ENCODE measurements at regions not wholly inside any gene's neighbourhood (a gene's known extent, or its start where the extent isn't known, plus 50 kb on each side); places are given as distances from the start of the nearest gene placed in this dataset.

DNA sequence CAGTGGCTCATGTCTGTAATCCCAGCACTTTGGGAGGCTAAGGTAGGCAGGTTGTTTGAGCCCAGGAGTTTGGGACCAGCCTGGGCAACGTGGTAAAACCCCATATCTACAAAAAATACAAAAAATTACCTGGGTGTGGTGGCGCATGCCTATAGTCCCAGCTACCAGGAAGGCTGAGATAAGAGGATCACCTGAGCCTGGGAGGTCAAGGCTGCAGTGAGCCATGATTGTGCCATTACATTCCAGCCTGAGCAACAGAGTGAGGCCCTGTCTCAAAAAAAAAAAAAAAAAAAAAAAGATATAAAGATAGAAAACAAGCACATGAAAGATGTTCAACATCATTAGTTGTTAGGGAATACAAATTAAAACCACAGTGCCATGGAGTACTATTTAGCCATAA is 65.3 kb upstream of the UGP2 start (continued):
- TF ChIP-seq ZNF114 (CRISPR knock-in tag; IDR thresholded peaks at IDR 0.05) (no peak), EZH2 (IDR thresholded peaks at IDR 0.05; ENCODE audit: low read depth, unreplicated experiment) (no peak), ZNF331 (CRISPR knock-in tag; IDR thresholded peaks at IDR 0.05; ENCODE audit: low read depth) (no peak), JUNB (IDR thresholded peaks at IDR 0.05; ENCODE audit: unreplicated experiment) (no peak)
- TF ChIP-seq, protein P1, sequence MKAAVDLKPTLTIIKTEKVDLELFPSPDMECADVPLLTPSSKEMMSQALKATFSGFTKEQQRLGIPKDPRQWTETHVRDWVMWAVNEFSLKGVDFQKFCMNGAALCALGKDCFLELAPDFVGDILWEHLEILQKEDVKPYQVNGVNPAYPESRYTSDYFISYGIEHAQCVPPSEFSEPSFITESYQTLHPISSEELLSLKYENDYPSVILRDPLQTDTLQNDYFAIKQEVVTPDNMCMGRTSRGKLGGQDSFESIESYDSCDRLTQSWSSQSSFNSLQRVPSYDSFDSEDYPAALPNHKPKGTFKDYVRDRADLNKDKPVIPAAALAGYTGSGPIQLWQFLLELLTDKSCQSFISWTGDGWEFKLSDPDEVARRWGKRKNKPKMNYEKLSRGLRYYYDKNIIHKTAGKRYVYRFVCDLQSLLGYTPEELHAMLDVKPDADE (IDR thresholded peaks at IDR 0.05): no peak
- TF ChIP-seq, protein P2, sequence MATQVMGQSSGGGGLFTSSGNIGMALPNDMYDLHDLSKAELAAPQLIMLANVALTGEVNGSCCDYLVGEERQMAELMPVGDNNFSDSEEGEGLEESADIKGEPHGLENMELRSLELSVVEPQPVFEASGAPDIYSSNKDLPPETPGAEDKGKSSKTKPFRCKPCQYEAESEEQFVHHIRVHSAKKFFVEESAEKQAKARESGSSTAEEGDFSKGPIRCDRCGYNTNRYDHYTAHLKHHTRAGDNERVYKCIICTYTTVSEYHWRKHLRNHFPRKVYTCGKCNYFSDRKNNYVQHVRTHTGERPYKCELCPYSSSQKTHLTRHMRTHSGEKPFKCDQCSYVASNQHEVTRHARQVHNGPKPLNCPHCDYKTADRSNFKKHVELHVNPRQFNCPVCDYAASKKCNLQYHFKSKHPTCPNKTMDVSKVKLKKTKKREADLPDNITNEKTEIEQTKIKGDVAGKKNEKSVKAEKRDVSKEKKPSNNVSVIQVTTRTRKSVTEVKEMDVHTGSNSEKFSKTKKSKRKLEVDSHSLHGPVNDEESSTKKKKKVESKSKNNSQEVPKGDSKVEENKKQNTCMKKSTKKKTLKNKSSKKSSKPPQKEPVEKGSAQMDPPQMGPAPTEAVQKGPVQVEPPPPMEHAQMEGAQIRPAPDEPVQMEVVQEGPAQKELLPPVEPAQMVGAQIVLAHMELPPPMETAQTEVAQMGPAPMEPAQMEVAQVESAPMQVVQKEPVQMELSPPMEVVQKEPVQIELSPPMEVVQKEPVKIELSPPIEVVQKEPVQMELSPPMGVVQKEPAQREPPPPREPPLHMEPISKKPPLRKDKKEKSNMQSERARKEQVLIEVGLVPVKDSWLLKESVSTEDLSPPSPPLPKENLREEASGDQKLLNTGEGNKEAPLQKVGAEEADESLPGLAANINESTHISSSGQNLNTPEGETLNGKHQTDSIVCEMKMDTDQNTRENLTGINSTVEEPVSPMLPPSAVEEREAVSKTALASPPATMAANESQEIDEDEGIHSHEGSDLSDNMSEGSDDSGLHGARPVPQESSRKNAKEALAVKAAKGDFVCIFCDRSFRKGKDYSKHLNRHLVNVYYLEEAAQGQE (IDR thresholded peaks at IDR 0.05; ENCODE audit: unreplicated experiment): no peak

DNA sequence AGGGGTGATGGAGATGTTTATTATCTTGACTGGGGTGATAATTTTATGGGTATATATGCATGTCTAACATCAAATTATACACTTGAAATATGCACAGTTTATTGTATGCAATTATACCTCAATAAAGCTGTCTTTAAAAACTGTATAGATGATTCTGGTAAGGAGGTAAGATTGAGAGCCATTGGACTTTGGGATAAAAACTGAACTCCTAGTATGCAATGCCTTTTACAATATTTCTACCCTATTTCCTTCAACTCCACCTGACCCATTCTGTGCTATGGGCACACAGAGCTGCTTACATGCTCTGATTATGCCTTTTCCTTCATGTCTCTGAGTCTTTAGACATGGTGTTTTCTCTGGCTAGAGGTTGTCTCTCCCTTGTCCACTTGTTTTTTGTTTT is 63.9 kb upstream of the UGP2 start:
- TF ChIP-seq, protein P1 (IDR thresholded peaks at IDR 0.05): no peak
- TF ChIP-seq ZNF331 (CRISPR knock-in tag; IDR thresholded peaks at IDR 0.05; ENCODE audit: low read depth) (no peak), STAT1 (IDR thresholded peaks at IDR 0.05; ENCODE audit: unreplicated experiment) (no peak)
- H3K9me2 ChIP-seq (ENCODE audit: insufficient read depth): no peaks in the 10 kb centered on the region
- Mint-ChIP-seq H3K27ac (no peak overlapping the region), H3K27me3 (ENCODE audit: insufficient read depth, low read depth, poor library complexity) (peaks cover 1% of the 10 kb centered on the region), H3K36me3 (ENCODE audit: low read depth) (no peaks in the 10 kb centered on the region), H3K4me3 (no peak overlapping the region), H3K4me1 (peaks cover 37% of the 10 kb centered on the region), H3K9me3 (no peaks in the 10 kb centered on the region)
- H2AFZ ChIP-seq: no peak overlapping the region
- H3K27ac ChIP-seq (ENCODE audit: low read depth): no peak overlapping the region
- no peaks in the 10 kb centered on the region for H3K79me2 ChIP-seq (replicated peaks; ENCODE audit: insufficient read depth)
- H3F3A ChIP-seq (replicated peaks; ENCODE audit: low read depth): no peaks in the 10 kb centered on the region
- no peaks in the 10 kb centered on the region for H3K27me3 ChIP-seq (ENCODE audit: insufficient read depth)
- H3K4me3 ChIP-seq: no peak overlapping the region
- DNase-seq (ENCODE audit: low spot score) (no peak), ATAC-seq (no peak)
- no peaks in the 10 kb centered on the region for H4K20me1 ChIP-seq (replicated peaks; ENCODE audit: insufficient read depth)
- H3K4me2 ChIP-seq: no peak overlapping the region
- peaks cover 35% of the 10 kb centered on the region for H3K4me1 ChIP-seq (ENCODE audit: insufficient read depth)
- H3K36me3 ChIP-seq (ENCODE audit: insufficient read depth): no peaks in the 10 kb centered on the region

DNA sequence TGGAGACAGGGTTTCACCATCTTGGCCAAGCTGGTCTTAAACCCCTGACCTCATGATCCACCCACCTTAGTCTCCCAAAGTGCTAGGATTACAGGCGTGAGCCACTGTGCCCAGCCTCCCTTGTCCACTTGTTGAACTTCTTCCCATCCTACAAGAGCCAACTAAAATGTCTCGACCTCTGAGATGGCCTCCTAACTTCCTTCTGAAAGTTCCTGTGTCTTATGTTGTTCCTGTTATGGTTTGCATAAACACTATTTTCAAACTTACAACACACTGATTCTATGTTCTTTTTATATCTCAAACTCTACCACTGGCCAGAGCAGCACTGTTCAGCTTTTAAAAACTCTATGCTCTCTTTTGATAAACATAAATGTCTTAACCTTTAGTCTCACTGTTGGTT is 63.3 kb upstream of the UGP2 start:
- no peak overlapping the region for H3K27ac Mint-ChIP-seq
- no peaks in the 10 kb centered on the region for H3K9me3 Mint-ChIP-seq
- H3K4me1 Mint-ChIP-seq: peaks cover 38% of the 10 kb centered on the region

More for the DNA sequence above, 63.3 kb upstream of the UGP2 start:
- no peak overlapping the region for H3K4me3 Mint-ChIP-seq
- Histone ChIP-seq H2AFZ (no peak overlapping the region), H3K4me2 (no peak overlapping the region), H3K27ac (ENCODE audit: low read depth) (no peak overlapping the region), H4K20me1 (replicated peaks; ENCODE audit: insufficient read depth) (no peaks in the 10 kb centered on the region), H3K79me2 (replicated peaks; ENCODE audit: insufficient read depth) (no peaks in the 10 kb centered on the region), H3F3A (replicated peaks; ENCODE audit: low read depth) (no peaks in the 10 kb centered on the region), H3K4me3 (no peak overlapping the region), H3K27me3 (ENCODE audit: insufficient read depth) (no peaks in the 10 kb centered on the region), H3K36me3 (ENCODE audit: insufficient read depth) (no peaks in the 10 kb centered on the region), H3K4me1 (ENCODE audit: insufficient read depth) (peaks cover 38% of the 10 kb centered on the region), H3K9me2 (ENCODE audit: insufficient read depth) (no peaks in the 10 kb centered on the region)
- TF ChIP-seq, protein P3, sequence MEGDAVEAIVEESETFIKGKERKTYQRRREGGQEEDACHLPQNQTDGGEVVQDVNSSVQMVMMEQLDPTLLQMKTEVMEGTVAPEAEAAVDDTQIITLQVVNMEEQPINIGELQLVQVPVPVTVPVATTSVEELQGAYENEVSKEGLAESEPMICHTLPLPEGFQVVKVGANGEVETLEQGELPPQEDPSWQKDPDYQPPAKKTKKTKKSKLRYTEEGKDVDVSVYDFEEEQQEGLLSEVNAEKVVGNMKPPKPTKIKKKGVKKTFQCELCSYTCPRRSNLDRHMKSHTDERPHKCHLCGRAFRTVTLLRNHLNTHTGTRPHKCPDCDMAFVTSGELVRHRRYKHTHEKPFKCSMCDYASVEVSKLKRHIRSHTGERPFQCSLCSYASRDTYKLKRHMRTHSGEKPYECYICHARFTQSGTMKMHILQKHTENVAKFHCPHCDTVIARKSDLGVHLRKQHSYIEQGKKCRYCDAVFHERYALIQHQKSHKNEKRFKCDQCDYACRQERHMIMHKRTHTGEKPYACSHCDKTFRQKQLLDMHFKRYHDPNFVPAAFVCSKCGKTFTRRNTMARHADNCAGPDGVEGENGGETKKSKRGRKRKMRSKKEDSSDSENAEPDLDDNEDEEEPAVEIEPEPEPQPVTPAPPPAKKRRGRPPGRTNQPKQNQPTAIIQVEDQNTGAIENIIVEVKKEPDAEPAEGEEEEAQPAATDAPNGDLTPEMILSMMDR (conservative IDR thresholded peaks at IDR 0.05; ENCODE audit: low read depth in 2 of 2): no peak
- TF ChIP-seq JUNB (IDR thresholded peaks at IDR 0.05; ENCODE audit: unreplicated experiment): no peak
- no peak for TF ChIP-seq CREB1 (CRISPR knock-in tag; IDR thresholded peaks at IDR 0.05; ENCODE audit: low read depth)
- TF ChIP-seq POLR2AphosphoS5 (IDR thresholded peaks at IDR 0.05; ENCODE audit: low read depth): no peak
- ATAC-seq (no peak), DNase-seq (ENCODE audit: low spot score) (no peak)
- peaks cover 1% of the 10 kb centered on the region for H3K27me3 Mint-ChIP-seq (ENCODE audit: insufficient read depth, low read depth, poor library complexity)
- no peaks in the 10 kb centered on the region for H3K36me3 Mint-ChIP-seq (ENCODE audit: low read depth)

Data from GM23338 (cell line).